DND-41 (cell line): ENCODE measurements at regions not wholly inside any gene's neighbourhood (a gene's known extent, or its start where the extent isn't known, plus 50 kb on each side); places are given as distances from the start of the nearest gene placed in this dataset.

Experiments used
- CTCF ChIP-seq: IDR thresholded peaks from 2 replicates; pipeline ENCODE4 v1.5.1; 2012; ENCODE audit warnings: borderline replicate concordance, low read length, moderate library complexity, mild to moderate bottlenecking; ENCODE audit not compliant: poor library complexity, severe bottlenecking; ENCODE audit errors: extremely low read depth
- EZH2 ChIP-seq: IDR thresholded peaks from 3 replicates; pipeline ENCODE4 v1.6.1; 2012; ENCODE audit warnings: borderline replicate concordance, low read depth, mild to moderate bottlenecking, moderate library complexity, low read length, inconsistent platforms; ENCODE audit not compliant: severe bottlenecking

GRCh38 chr10:10765017-10765416, 252.7 kb upstream of the CELF2 start:
- TF ChIP-seq CTCF: no peak
- no peak for TF ChIP-seq EZH2
